ENCODE measurements at regions not wholly inside any gene's neighbourhood (a gene's known extent, or its start where the extent isn't known, plus 50 kb on each side); places are given as distances from the start of the nearest gene placed in this dataset.

GRCh38 chr12:97335115-97335514, 127.5 kb upstream of the RMST start:
- no peak for TF ChIP-seq CTCF (IDR thresholded peaks at IDR 0.05)
- intact Hi-C loops (cut with DNase I): no loop called here
- DNase-seq (ENCODE audit: low spot score in 2 of 2): no peak
- Histone ChIP-seq H3K9me3 (no peaks in the 10 kb centered on the region), H3K27ac (no peak overlapping the region), H3K36me3 (no peaks in the 10 kb centered on the region), H3K4me3 (no peak overlapping the region), H3K27me3 (no peaks in the 10 kb centered on the region), H3K4me1 (no peaks in the 10 kb centered on the region)

- no peak overlapping the region for H3K27ac ChIP-seq
- no peaks in the 10 kb centered on the region for H3K27me3 ChIP-seq
- H3K9me3 ChIP-seq: no peaks in the 10 kb centered on the region
- no peak for TF ChIP-seq CTCF (IDR thresholded peaks at IDR 0.05)
- intact Hi-C loops (cut with DNase I): no loop called here
- H3K4me1 ChIP-seq: no peaks in the 10 kb centered on the region
- no peak overlapping the region for H3K4me3 ChIP-seq
- no peaks in the 10 kb centered on the region for H3K36me3 ChIP-seq
- DNase-seq (ENCODE audit: low spot score in 2 of 2): no peak
These were observed 125.5 kb upstream of the RMST start for GRCh38 chr12:97336900-97337751.

GRCh38 chr12:97342130-97342529, 120.5 kb upstream of the RMST start:
- Histone ChIP-seq H3K4me1 (no peaks in the 10 kb centered on the region), H3K27me3 (no peaks in the 10 kb centered on the region), H3K36me3 (no peaks in the 10 kb centered on the region), H3K4me3 (no peak overlapping the region), H3K27ac (no peak overlapping the region), H3K9me3 (no peaks in the 10 kb centered on the region)
- intact Hi-C loops (cut with DNase I): no loop called here
- TF ChIP-seq CTCF (IDR thresholded peaks at IDR 0.05): no peak
- no peak for DNase-seq (ENCODE audit: low spot score in 2 of 2)

GRCh38 chr12:97347956-97348355, 114.6 kb upstream of the RMST start:
- TF ChIP-seq CTCF (IDR thresholded peaks at IDR 0.05): no peak
- intact Hi-C loops (cut with DNase I): no loop called here
- no peaks in the 10 kb centered on the region for H3K27me3 ChIP-seq
- no peaks in the 10 kb centered on the region for H3K36me3 ChIP-seq
- DNase-seq (ENCODE audit: low spot score in 2 of 2): no peak
- no peaks in the 10 kb centered on the region for H3K4me1 ChIP-seq
- no peak overlapping the region for H3K27ac ChIP-seq
- H3K4me3 ChIP-seq: no peak overlapping the region
- no peaks in the 10 kb centered on the region for H3K9me3 ChIP-seq

- Histone ChIP-seq H3K27me3 (no peaks in the 10 kb centered on the region), H3K27ac (no peak overlapping the region), H3K4me3 (no peak overlapping the region), H3K9me3 (no peaks in the 10 kb centered on the region), H3K36me3 (no peaks in the 10 kb centered on the region), H3K4me1 (no peaks in the 10 kb centered on the region)
- DNase-seq (ENCODE audit: low spot score in 2 of 2): no peak
- no peak for TF ChIP-seq CTCF (IDR thresholded peaks at IDR 0.05)
- intact Hi-C loops (cut with DNase I): no loop called here
These were observed 104.2 kb upstream of the RMST start for GRCh38 chr12:97358361-97358760.

All from ascending aorta (tissue), 2 donors.